GM23338 (cell line): ENCODE measurements at regions not wholly inside any gene's neighbourhood (a gene's known extent, or its start where the extent isn't known, plus 50 kb on each side); places are given as distances from the start of the nearest gene placed in this dataset.

Experiments
- ATAC-seq: fragments of 200-7000 bp; cut with Tn5 transposase; 3 replicates; pipeline ENCODE4 v1.9.1; 2020
- DNase-seq: peaks from one replicate; pipeline ENCODE4 v3.0.0-alpha.2; 2015; ENCODE audit warnings: low spot score
- H2AFZ ChIP-seq: fragments of 200-600 bp; sonication (generic); 2 replicates; pipeline ENCODE4 v1.8.0; 2016; ENCODE audit warnings: antibody characterized with exemption, mild to moderate bottlenecking, moderate library complexity
- H3F3A ChIP-seq: fragments of 200-600 bp; sonication (generic); replicated peaks from 2 replicates; pipeline ENCODE4 v1.8.0; 2017; ENCODE audit warnings: antibody characterized with exemption, mixed run types, low read depth
- H3K27ac ChIP-seq: fragments of 200-600 bp; sonication (generic); 2 replicates; pipeline ENCODE4 v1.6.1; 2016; ENCODE audit warnings: low read depth
- H3K27me3 ChIP-seq: fragments of 200-600 bp; sonication (generic); 2 replicates; pipeline ENCODE4 v1.8.0; 2016; ENCODE audit warnings: mild to moderate bottlenecking, mixed run types, moderate library complexity; ENCODE audit not compliant: insufficient read depth
- H3K36me3 ChIP-seq: fragments of 200-600 bp; sonication (generic); 2 replicates; pipeline ENCODE4 v1.8.0; 2016; ENCODE audit warnings: mild to moderate bottlenecking; ENCODE audit not compliant: insufficient read depth
- H3K4me1 ChIP-seq: fragments of 200-600 bp; sonication (generic); 2 replicates; pipeline ENCODE4 v1.8.0; 2016; ENCODE audit warnings: mild to moderate bottlenecking, moderate library complexity; ENCODE audit not compliant: insufficient read depth
- H3K4me2 ChIP-seq: fragments of 200-600 bp; sonication (generic); 2 replicates; pipeline ENCODE4 v1.7.1; 2017; ENCODE audit warnings: mixed run types
- H3K4me3 ChIP-seq: fragments of 200-600 bp; sonication (generic); 2 replicates; pipeline ENCODE4 v1.6.1; 2016; ENCODE audit warnings: mixed run types
- H3K79me2 ChIP-seq: fragments of 200-600 bp; sonication (generic); replicated peaks from 2 replicates; pipeline ENCODE4 v1.8.0; 2017; ENCODE audit warnings: mild to moderate bottlenecking; ENCODE audit not compliant: insufficient read depth
- H3K9me2 ChIP-seq: fragments of 200-600 bp; sonication (generic); 2 replicates; pipeline ENCODE4 v1.8.0; 2017; ENCODE audit not compliant: insufficient read depth
- H4K20me1 ChIP-seq: fragments of 200-600 bp; sonication (generic); replicated peaks from 2 replicates; pipeline ENCODE4 v1.8.0; 2017; ENCODE audit warnings: mild to moderate bottlenecking; ENCODE audit not compliant: insufficient read depth
- H3K27ac Mint-ChIP-seq: 2 replicates; pipeline ENCODE4 v1.8.0; 2020; ENCODE audit warnings: inconsistent platforms, mild to moderate bottlenecking, moderate library complexity, mixed read lengths
- H3K27me3 Mint-ChIP-seq: 3 replicates; pipeline ENCODE4 v1.8.0; 2022; ENCODE audit warnings: low read depth, mild to moderate bottlenecking, moderate library complexity, mixed read lengths, inconsistent platforms; ENCODE audit not compliant: insufficient read depth, poor library complexity
- H3K36me3 Mint-ChIP-seq: 3 replicates; pipeline ENCODE4 v1.8.0; 2021; ENCODE audit warnings: low read depth, mild to moderate bottlenecking, inconsistent platforms, moderate library complexity, mixed read lengths
- H3K4me1 Mint-ChIP-seq: 3 replicates; pipeline ENCODE4 v1.8.0; 2020; ENCODE audit warnings: mild to moderate bottlenecking, inconsistent platforms, mixed read lengths
- H3K4me3 Mint-ChIP-seq: 3 replicates; pipeline ENCODE4 v1.8.0; 2021; ENCODE audit warnings: moderate library complexity, mild to moderate bottlenecking, inconsistent platforms, mixed read lengths
- H3K9me3 Mint-ChIP-seq: 3 replicates; pipeline ENCODE4 v1.8.0; 2020; ENCODE audit warnings: moderate library complexity, mild to moderate bottlenecking, inconsistent platforms, mixed read lengths
- CREB1 ChIP-seq: fragments of 250-450 bp; sonication (Bioruptor Pico); IDR thresholded peaks from 2 replicates; pipeline ENCODE4 v1.5.0; 2020; ENCODE audit warnings: low read depth, mild to moderate bottlenecking, moderate library complexity
- CTCF ChIP-seq, 2 experiments: fragments of 200-600 bp in 1 of 2; sonication (generic) in 1 of 2; conservative IDR thresholded peaks; 2 replicates each; pipeline versions ENCODE4 v1.5.1 to v1.6.1; 2016 to 2017; ENCODE audit warnings: antibody characterized with exemption in 2 of 2, low read depth in 2 of 2, mild to moderate bottlenecking in 2 of 2, moderate library complexity in 1 of 2
- JUNB ChIP-seq: IDR thresholded peaks from one replicate; pipeline ENCODE4 v1.6.1; 2016; ENCODE audit warnings: antibody characterized with exemption; ENCODE audit not compliant: unreplicated experiment
- ZNF114 ChIP-seq: fragments of 250-450 bp; sonication (Bioruptor Pico); IDR thresholded peaks from 2 replicates; pipeline ENCODE4 v1.5.0; 2020; ENCODE audit warnings: mild to moderate bottlenecking, moderate library complexity
- ZNF462 ChIP-seq: fragments of 250-450 bp; sonication (Bioruptor Pico); IDR thresholded peaks from 2 replicates; pipeline ENCODE4 v1.5.0; 2020; ENCODE audit warnings: mild to moderate bottlenecking, moderate library complexity

GRCh38 chr2:129152514-129152913, 827.0 kb upstream of the RAB6C start (continued):
- no peak for TF ChIP-seq ZNF462 (CRISPR knock-in tag)
- no peak for TF ChIP-seq CTCF (conservative IDR thresholded peaks at IDR 0.05; ENCODE audit: low read depth in 2 of 2)
- TF ChIP-seq ZNF114, result no peak

- H3K27ac ChIP-seq, result no peak overlapping the region
- ATAC-seq, result no peak
- Mint-ChIP-seq H3K27ac (no peak overlapping the region), H3K27me3 (no peaks in the 10 kb centered on the region), H3K4me1 (no peaks in the 10 kb centered on the region), H3K9me3 (peaks cover 2% of the 10 kb centered on the region; the same call in 1 of the 3 replicates), H3K36me3 (no peaks in the 10 kb centered on the region), H3K4me3 (no peak overlapping the region)
- no peaks in the 10 kb centered on the region for H3K36me3 ChIP-seq
- H3F3A ChIP-seq, result no peaks in the 10 kb centered on the region
- DNase-seq, result no peak
- no peak overlapping the region for H3K4me2 ChIP-seq
- no peaks in the 10 kb centered on the region for H3K4me1 ChIP-seq
- no peak overlapping the region for H2AFZ ChIP-seq
- H3K79me2 ChIP-seq, result no peaks in the 10 kb centered on the region
- no peak overlapping the region for H3K4me3 ChIP-seq
- H3K27me3 ChIP-seq, result no peaks in the 10 kb centered on the region
- TF ChIP-seq JUNB, result no peak
- no peak for TF ChIP-seq CREB1 (CRISPR knock-in tag)
- peaks cover 4% of the 10 kb centered on the region for H3K9me2 ChIP-seq
- no peaks in the 10 kb centered on the region for H4K20me1 ChIP-seq
Observed at GRCh38 chr2:129160879-129161278, 818.6 kb upstream of the RAB6C start.
